ENCODE measurements at regions not wholly inside any gene's neighbourhood (a gene's known extent, or its start where the extent isn't known, plus 50 kb on each side); places are given as distances from the start of the nearest gene placed in this dataset.

- TF ChIP-seq CTCF (IDR thresholded peaks at IDR 0.05) (no peak), POLR2AphosphoS5 (IDR thresholded peaks at IDR 0.05) (no peak), POLR2A (IDR thresholded peaks at IDR 0.05) (no peak)
Measured at GRCh38 chr7:119712886-119713462, 560.0 kb upstream of the KCND2 start.
